DOHH2 (cell line): ENCODE measurements at regions not wholly inside any gene's neighbourhood (a gene's known extent, or its start where the extent isn't known, plus 50 kb on each side); places are given as distances from the start of the nearest gene placed in this dataset.

ENCODE experiments used
- H3F3A ChIP-seq: fragments of 200-600 bp; sonication (generic), shearing (Covaris generic); 2 replicates; pipeline ENCODE4 v1.6.0; 2016; ENCODE audit warnings: antibody characterized with exemption, mild to moderate bottlenecking; ENCODE audit not compliant: control insufficient read depth, insufficient read depth
- H3K27ac ChIP-seq: fragments of 200-600 bp; sonication (generic); 2 replicates; pipeline ENCODE4 v1.5.1; 2014; ENCODE audit warnings: low read depth, mild to moderate bottlenecking, low read length, moderate library complexity
- H3K27me3 ChIP-seq: fragments of 200-600 bp; sonication (generic); 2 replicates; pipeline ENCODE4 v1.6.1; 2014; ENCODE audit warnings: mild to moderate bottlenecking, low read length, mixed read lengths; ENCODE audit not compliant: control insufficient read depth
- H3K36me3 ChIP-seq: fragments of 200-600 bp; sonication (generic); 2 replicates; pipeline ENCODE4 v1.6.1; 2014; ENCODE audit warnings: mild to moderate bottlenecking, low read length, moderate library complexity, mixed read lengths; ENCODE audit not compliant: control insufficient read depth
- H3K4me1 ChIP-seq: fragments of 200-600 bp; sonication (generic); 2 replicates; pipeline ENCODE4 v1.6.1; 2014; ENCODE audit warnings: mild to moderate bottlenecking, low read length, mixed read lengths; ENCODE audit not compliant: control insufficient read depth
- H3K4me2 ChIP-seq: fragments of 200-600 bp; sonication (generic); 2 replicates; pipeline ENCODE4 v1.6.0; 2014; ENCODE audit warnings: mild to moderate bottlenecking, low read length, moderate library complexity
- H3K4me3 ChIP-seq: fragments of 200-600 bp; sonication (generic); 2 replicates; pipeline ENCODE4 v1.5.1; 2014; ENCODE audit warnings: mild to moderate bottlenecking, low read length, mixed read lengths
- H3K79me2 ChIP-seq: fragments of 200-600 bp; sonication (generic); 2 replicates; pipeline ENCODE4 v1.6.1; 2014; ENCODE audit warnings: mild to moderate bottlenecking, low read length, mixed read lengths; ENCODE audit not compliant: control insufficient read depth
- H3K9me2 ChIP-seq: fragments of 200-600 bp; sonication (generic); replicated peaks from 2 replicates; pipeline ENCODE4 v1.6.1; 2014; ENCODE audit warnings: mild to moderate bottlenecking, low read length, mixed read lengths; ENCODE audit not compliant: control insufficient read depth
- H3K9me3 ChIP-seq: fragments of 200-600 bp; sonication (generic); 2 replicates; pipeline ENCODE4 v1.6.1; 2014; ENCODE audit warnings: antibody characterized with exemption, low read length, mixed read lengths; ENCODE audit not compliant: control insufficient read depth, insufficient read depth
- H4K20me1 ChIP-seq: fragments of 200-600 bp; sonication (generic); 2 replicates; pipeline ENCODE4 v1.6.0; 2014; ENCODE audit warnings: low read depth, mild to moderate bottlenecking, antibody characterized with exemption, low read length, moderate library complexity; ENCODE audit not compliant: control insufficient read depth, insufficient read depth
- EZH2phosphoT487 ChIP-seq: fragments of 200-600 bp; sonication (generic); IDR thresholded peaks from 2 replicates; pipeline ENCODE4 v1.6.1; 2017; ENCODE audit warnings: borderline replicate concordance, mild to moderate bottlenecking, antibody characterized with exemption, low read length, moderate library complexity, mixed read lengths
- TF ChIP-seq, protein P1 (sequence below): fragments of 200-600 bp; sonication (generic); IDR thresholded peaks from one replicate; pipeline ENCODE4 v1.5.1; 2014; ENCODE audit warnings: antibody characterized with exemption, mild to moderate bottlenecking, low read depth, low read length; ENCODE audit not compliant: poor library complexity, severe bottlenecking

DNA sequence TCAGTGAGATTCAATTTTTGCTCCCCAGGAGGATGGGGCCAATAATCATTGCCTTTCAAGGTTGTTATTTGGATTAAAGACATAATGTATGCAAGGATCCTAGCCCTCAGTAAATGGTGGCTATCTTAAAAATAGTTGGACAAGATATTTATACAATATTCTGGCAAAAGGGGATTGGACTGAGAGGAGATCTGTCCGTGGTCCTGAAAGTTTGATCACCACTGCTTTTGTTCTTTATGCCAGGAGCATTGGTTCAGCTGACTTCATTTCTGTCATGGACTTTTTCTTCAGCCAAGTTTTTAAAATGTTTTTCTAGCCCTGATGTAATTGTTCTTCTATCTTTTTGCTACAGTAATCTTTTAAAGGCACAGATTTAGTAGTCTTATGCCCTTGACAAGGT is 70.2 kb upstream of the TCL1A start:
- Histone ChIP-seq H3K79me2 (no peaks in the 10 kb centered on the region), H4K20me1 (no peaks in the 10 kb centered on the region), H3K4me1 (no peaks in the 10 kb centered on the region), H3K36me3 (no peaks in the 10 kb centered on the region), H3K9me2 (no peaks in the 10 kb centered on the region), H3K4me3 (no peak overlapping the region), H3K9me3 (no peaks in the 10 kb centered on the region), H3K4me2 (no peak overlapping the region), H3F3A (no peaks in the 10 kb centered on the region), H3K27me3 (no peaks in the 10 kb centered on the region; the same call in 1 of the 2 replicates), H3K27ac (no peak overlapping the region)
- TF ChIP-seq, protein P1, sequence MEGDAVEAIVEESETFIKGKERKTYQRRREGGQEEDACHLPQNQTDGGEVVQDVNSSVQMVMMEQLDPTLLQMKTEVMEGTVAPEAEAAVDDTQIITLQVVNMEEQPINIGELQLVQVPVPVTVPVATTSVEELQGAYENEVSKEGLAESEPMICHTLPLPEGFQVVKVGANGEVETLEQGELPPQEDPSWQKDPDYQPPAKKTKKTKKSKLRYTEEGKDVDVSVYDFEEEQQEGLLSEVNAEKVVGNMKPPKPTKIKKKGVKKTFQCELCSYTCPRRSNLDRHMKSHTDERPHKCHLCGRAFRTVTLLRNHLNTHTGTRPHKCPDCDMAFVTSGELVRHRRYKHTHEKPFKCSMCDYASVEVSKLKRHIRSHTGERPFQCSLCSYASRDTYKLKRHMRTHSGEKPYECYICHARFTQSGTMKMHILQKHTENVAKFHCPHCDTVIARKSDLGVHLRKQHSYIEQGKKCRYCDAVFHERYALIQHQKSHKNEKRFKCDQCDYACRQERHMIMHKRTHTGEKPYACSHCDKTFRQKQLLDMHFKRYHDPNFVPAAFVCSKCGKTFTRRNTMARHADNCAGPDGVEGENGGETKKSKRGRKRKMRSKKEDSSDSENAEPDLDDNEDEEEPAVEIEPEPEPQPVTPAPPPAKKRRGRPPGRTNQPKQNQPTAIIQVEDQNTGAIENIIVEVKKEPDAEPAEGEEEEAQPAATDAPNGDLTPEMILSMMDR = no peak
- TF ChIP-seq EZH2phosphoT487 = no peak

DNA sequence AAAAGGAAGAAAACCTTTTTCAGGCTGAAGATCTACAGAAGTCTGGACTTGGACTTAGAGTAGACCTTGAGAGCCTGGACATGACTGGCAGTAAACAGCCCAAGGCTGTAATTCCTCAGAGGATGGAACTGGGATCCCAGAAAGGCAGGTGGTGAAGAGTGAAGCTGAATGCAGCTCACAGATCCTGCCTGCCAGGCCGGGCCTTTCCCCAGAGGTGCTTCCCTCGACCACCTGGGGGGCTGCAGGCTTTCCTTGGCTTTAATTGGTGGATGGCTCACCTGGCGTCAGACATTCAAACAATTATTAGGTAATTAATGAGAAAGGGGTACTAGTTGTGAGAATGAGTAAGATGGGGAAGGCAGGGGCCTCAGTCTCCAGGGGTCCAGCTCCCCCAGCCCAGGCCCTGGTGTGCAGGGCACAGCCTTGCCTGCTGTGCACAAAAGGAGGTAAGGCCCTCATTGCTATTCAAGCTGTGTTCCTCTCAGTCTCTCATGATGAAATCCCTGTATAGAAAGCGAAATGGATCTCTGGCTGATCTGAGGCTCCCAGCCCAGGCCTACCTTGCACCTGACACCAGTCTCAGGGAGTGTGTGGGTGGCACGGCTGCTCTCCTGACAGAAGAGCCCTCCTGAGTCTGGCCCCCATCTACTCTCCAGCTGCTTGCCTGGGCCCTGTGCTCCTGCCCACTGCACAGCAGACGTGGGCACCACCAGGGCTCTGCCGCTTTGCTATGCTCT is 63.0 kb upstream of the TCL1A start:
- no peak overlapping the region for H3K4me2 ChIP-seq
- no peak overlapping the region for H3K4me3 ChIP-seq
- TF ChIP-seq EZH2phosphoT487 = no peak
- TF ChIP-seq, protein P1 = no peak
- H3F3A ChIP-seq = no peaks in the 10 kb centered on the region
- H3K36me3 ChIP-seq = no peaks in the 10 kb centered on the region
- H3K4me1 ChIP-seq = no peaks in the 10 kb centered on the region
- H3K9me2 ChIP-seq = no peaks in the 10 kb centered on the region
- H3K79me2 ChIP-seq = no peaks in the 10 kb centered on the region
- H3K9me3 ChIP-seq = no peaks in the 10 kb centered on the region
- H4K20me1 ChIP-seq = no peaks in the 10 kb centered on the region
- no peak overlapping the region for H3K27ac ChIP-seq
- H3K27me3 ChIP-seq = 0 out of 2 replicates have a peak, but pooled peaks cover 2% of the 10 kb centered on the region

DNA sequence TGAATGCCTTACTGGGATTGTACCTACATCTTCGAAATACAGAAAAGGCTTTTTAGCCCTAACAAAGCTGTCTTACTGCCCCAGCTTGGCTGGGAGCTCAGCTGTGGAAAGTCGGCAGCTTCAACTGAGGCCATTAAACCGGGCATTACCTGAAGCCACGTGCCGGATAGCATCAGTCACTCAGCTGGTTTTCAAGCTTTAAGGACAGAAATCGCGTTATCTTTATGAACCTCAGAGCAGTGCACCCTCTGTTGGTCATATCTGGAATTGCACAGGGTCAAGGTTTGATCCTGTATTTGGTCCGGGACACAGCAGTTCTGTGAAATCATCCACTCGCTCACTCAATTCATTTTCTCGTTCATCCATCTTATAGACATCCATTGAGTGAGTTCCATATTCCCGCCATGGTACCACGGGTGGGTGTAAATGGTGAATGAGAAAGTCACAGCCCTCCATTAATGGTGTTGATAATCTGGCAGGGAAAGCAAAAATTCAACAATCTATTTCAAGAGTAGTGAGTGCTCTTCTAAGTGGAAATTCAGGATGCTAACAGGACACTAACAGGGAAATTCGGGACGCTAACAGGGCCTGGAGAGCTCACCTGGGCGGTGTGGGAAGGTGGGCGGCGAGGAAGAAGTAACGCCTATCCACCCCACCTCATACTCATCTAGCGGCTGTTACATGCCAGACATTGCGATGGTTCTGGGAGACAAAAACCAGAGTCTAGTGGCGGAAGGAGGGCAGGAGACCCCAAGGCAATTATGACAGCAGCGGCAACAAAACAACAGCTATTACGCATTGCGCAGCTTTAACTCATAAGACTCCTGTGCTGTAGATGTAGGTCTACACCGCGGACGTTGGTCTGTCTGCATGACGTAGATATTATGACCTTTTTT is 60.6 kb upstream of the TCL1A start:
- Histone ChIP-seq H3K4me2 (no peak overlapping the region), H3K27me3 (0 out of 2 replicates have a peak, but pooled peaks cover 2% of the 10 kb centered on the region), H3K9me3 (no peaks in the 10 kb centered on the region), H3K4me3 (no peak overlapping the region), H3F3A (no peaks in the 10 kb centered on the region), H3K4me1 (no peaks in the 10 kb centered on the region), H3K9me2 (no peaks in the 10 kb centered on the region), H3K36me3 (no peaks in the 10 kb centered on the region), H3K27ac (no peak overlapping the region), H4K20me1 (no peaks in the 10 kb centered on the region), H3K79me2 (no peaks in the 10 kb centered on the region)
- TF ChIP-seq, protein P1 = peak; percentile 95
- no peak for TF ChIP-seq EZH2phosphoT487
